ENCODE measurements at regions not wholly inside any gene's neighbourhood (a gene's known extent, or its start where the extent isn't known, plus 50 kb on each side); places are given as distances from the start of the nearest gene placed in this dataset.

DNA sequence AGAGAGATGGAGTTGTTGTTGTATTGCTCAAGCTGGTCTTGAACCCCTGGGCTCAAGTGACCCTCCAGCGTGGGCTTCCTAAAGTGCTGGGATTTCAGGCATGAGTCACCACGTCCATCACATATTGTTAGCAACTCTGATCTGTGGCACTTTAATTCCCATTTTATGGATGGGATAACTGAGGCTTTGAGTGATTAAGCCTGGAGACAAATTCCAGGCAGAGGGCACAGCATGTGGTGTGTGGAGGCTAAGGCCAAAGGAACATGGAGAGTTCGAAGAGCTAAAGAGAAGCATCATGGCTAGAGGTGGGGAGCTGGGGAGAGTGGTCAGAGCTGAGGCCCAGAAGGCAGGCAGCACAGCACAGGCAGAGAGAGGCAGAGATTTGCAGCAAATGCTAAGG lies 458.4 kb downstream of the XPNPEP1 start:
- H3K9me3 ChIP-seq (ENCODE audit: control extremely low read depth in 1 of 3, control insufficient read depth in 2 of 3, insufficient read depth in 1 of 3, low read length in 2 of 3): no peaks in the 10 kb centered on the region
- no peak overlapping the region for H2AFZ ChIP-seq (ENCODE audit: insufficient read depth, low read depth, low read length, poor library complexity, severe bottlenecking)
- H3K9ac ChIP-seq (ENCODE audit: low read length): no peak overlapping the region
- H3K4me2 ChIP-seq (replicated peaks; ENCODE audit: low read depth, low read length, poor library complexity, severe bottlenecking): no peak overlapping the region
- H3K27me3 ChIP-seq (replicated peaks in 1 of 4; ENCODE audit: control extremely low read depth in 1 of 4, control insufficient read depth in 3 of 4, insufficient read depth in 4 of 4, low read length in 3 of 4): no peaks in the 10 kb centered on the region
- no peaks in the 10 kb centered on the region for H3K79me2 ChIP-seq (ENCODE audit: control insufficient read depth, insufficient read depth, low read length)
- H3K27ac ChIP-seq (ENCODE audit: low read length in 2 of 2): no peak overlapping the region
- Mint-ChIP-seq H3K4me1 (no peaks in the 10 kb centered on the region), H3K9me3 (ENCODE audit: insufficient read depth) (no peaks in the 10 kb centered on the region), H3K27ac (no peak overlapping the region), H3K27me3 (peaks cover 9% of the 10 kb centered on the region), H3K4me3 (no peak overlapping the region)
- intact Hi-C loops (cut with micrococcal nuclease): no loop called here
- WGBS (ENCODE audit: insufficient coverage): 88% methylated on average over 2 of the region's 3 CpGs
- H3K4me3 ChIP-seq (ENCODE audit: control extremely low read depth in 1 of 5, extremely low read depth in 1 of 5, insufficient read depth in 1 of 5, low read depth in 2 of 5, low read length in 4 of 5): no peak overlapping the region
- ChIA-PET CTCF (no interaction called here), POLR2A (no interaction called here)
- no peaks in the 10 kb centered on the region for H3K4me1 ChIP-seq (ENCODE audit: control insufficient read depth in 2 of 2, insufficient read depth in 2 of 2, low read length in 2 of 2)
- no peak for DNase-seq
- no peaks in the 10 kb centered on the region for H3K36me3 ChIP-seq (replicated peaks in 1 of 2; ENCODE audit: control extremely low read depth in 1 of 2, control insufficient read depth in 1 of 2, extremely low read depth in 1 of 2, insufficient read depth in 2 of 2, low read length in 1 of 2)
- ATAC-seq (ENCODE audit: low read depth): no peak
- TF ChIP-seq, protein P1, sequence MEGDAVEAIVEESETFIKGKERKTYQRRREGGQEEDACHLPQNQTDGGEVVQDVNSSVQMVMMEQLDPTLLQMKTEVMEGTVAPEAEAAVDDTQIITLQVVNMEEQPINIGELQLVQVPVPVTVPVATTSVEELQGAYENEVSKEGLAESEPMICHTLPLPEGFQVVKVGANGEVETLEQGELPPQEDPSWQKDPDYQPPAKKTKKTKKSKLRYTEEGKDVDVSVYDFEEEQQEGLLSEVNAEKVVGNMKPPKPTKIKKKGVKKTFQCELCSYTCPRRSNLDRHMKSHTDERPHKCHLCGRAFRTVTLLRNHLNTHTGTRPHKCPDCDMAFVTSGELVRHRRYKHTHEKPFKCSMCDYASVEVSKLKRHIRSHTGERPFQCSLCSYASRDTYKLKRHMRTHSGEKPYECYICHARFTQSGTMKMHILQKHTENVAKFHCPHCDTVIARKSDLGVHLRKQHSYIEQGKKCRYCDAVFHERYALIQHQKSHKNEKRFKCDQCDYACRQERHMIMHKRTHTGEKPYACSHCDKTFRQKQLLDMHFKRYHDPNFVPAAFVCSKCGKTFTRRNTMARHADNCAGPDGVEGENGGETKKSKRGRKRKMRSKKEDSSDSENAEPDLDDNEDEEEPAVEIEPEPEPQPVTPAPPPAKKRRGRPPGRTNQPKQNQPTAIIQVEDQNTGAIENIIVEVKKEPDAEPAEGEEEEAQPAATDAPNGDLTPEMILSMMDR (IDR thresholded peaks at IDR 0.05): no peak
- no peak for TF ChIP-seq EZH2 (IDR thresholded peaks at IDR 0.05; ENCODE audit: borderline replicate concordance, insufficient read depth, low read depth, low read length, poor library complexity, severe bottlenecking)
- H4K20me1 ChIP-seq (ENCODE audit: control insufficient read depth, insufficient read depth, low read length, poor library complexity, severe bottlenecking): no peaks in the 10 kb centered on the region

DNA sequence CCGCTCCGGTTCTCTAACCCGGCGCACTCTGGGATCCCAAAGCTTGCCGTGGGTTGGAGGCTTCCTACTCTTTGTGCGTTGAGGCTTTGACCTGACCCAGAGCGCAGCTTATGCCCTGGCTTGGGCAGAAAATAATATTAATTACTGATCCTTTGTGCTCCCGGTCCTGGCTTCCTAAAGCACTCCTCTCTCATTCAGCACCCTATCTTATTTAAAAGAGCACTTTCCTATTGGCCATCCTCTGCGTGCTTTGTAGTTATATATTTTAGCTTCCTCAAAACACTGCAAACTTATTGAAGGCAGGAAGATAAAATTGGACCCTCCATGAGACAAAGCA lies 466.0 kb downstream of the XPNPEP1 start:
- H3K4me2 ChIP-seq (replicated peaks; ENCODE audit: low read depth, low read length, poor library complexity, severe bottlenecking): no peak overlapping the region
- H2AFZ ChIP-seq (ENCODE audit: insufficient read depth, low read depth, low read length, poor library complexity, severe bottlenecking): no peak overlapping the region
- ATAC-seq (ENCODE audit: low read depth): no peak
- ChIA-PET POLR2A (no interaction called here), CTCF (no interaction called here)
- no peak overlapping the region for H3K27ac Mint-ChIP-seq
- no peak overlapping the region for H3K4me3 ChIP-seq (ENCODE audit: control extremely low read depth in 1 of 5, extremely low read depth in 1 of 5, insufficient read depth in 1 of 5, low read depth in 2 of 5, low read length in 4 of 5)
- WGBS (ENCODE audit: insufficient coverage): 10% methylated on average over 6 of the region's 9 CpGs
- no peaks in the 10 kb centered on the region for H3K4me1 Mint-ChIP-seq
- no peaks in the 10 kb centered on the region for H3K79me2 ChIP-seq (ENCODE audit: control insufficient read depth, insufficient read depth, low read length)
- peaks cover 1 to 3% (median 3%) of the 10 kb centered on the region in 3 donors for H3K9me3 ChIP-seq (ENCODE audit: control extremely low read depth in 1 of 3, control insufficient read depth in 2 of 3, insufficient read depth in 1 of 3, low read length in 2 of 3)
- H4K20me1 ChIP-seq (ENCODE audit: control insufficient read depth, insufficient read depth, low read length, poor library complexity, severe bottlenecking): no peaks in the 10 kb centered on the region
- H3K27ac ChIP-seq (ENCODE audit: low read length in 2 of 2): no peak overlapping the region
- H3K36me3 ChIP-seq (replicated peaks in 1 of 2; ENCODE audit: control extremely low read depth in 1 of 2, control insufficient read depth in 1 of 2, extremely low read depth in 1 of 2, insufficient read depth in 2 of 2, low read length in 1 of 2): no peaks in the 10 kb centered on the region
- peaks cover 45% of the 10 kb centered on the region for H3K27me3 Mint-ChIP-seq
- TF ChIP-seq EZH2 (IDR thresholded peaks at IDR 0.05; ENCODE audit: borderline replicate concordance, insufficient read depth, low read depth, low read length, poor library complexity, severe bottlenecking): no peak
- TF ChIP-seq, protein P1 (IDR thresholded peaks at IDR 0.05): no peak
- H3K4me3 Mint-ChIP-seq: no peak overlapping the region
- intact Hi-C loops (cut with micrococcal nuclease): no loop called here
- H3K4me1 ChIP-seq (ENCODE audit: control insufficient read depth in 2 of 2, insufficient read depth in 2 of 2, low read length in 2 of 2): no peaks in the 10 kb centered on the region
- no peak for DNase-seq
- H3K9ac ChIP-seq (ENCODE audit: low read length): no peak overlapping the region
- no peaks in the 10 kb centered on the region for H3K9me3 Mint-ChIP-seq (ENCODE audit: insufficient read depth)
- H3K27me3 ChIP-seq (replicated peaks in 1 of 4; ENCODE audit: control extremely low read depth in 1 of 4, control insufficient read depth in 3 of 4, insufficient read depth in 4 of 4, low read length in 3 of 4): peaks cover 0 to 18% (median 9%) of the 10 kb centered on the region in 4 experiments

All from B cell (primary cell).